SHP77 (cell line): ENCODE measurements at regions not wholly inside any gene's neighbourhood (a gene's known extent, or its start where the extent isn't known, plus 50 kb on each side); places are given as distances from the start of the nearest gene placed in this dataset.

Source experiments
- DNase-seq, 2 experiments: peaks; one replicate each; lab custom pipeline; 2025; lab: John Stamatoyannopoulos, UW

- DNase-seq, result no peak
Measured at GRCh38 chr13:111969551-111970135, 97.3 kb upstream of the SOX1 start.

GRCh38 chr13:111970494-111971141 lies 96.3 kb upstream of the SOX1 start:
- no peak for DNase-seq

GRCh38 chr13:111971891-111972780 lies 94.8 kb upstream of the SOX1 start:
- DNase-seq, result peak in 1 of 2 experiments; percentile 4

- no peak for DNase-seq
Measured at GRCh38 chr13:111973186-111973585, 93.8 kb upstream of the SOX1 start.

GRCh38 chr13:111973605-111974340 lies 93.2 kb upstream of the SOX1 start:
- no peak for DNase-seq

GRCh38 chr13:111974341-111974640 lies 92.7 kb upstream of the SOX1 start:
- DNase-seq, result no peak

GRCh38 chr13:111975539-111976473 lies 91.1 kb upstream of the SOX1 start:
- no peak for DNase-seq

- DNase-seq, result no peak
Measured at GRCh38 chr13:111976474-111977178, 90.3 kb upstream of the SOX1 start.

GRCh38 chr13:111977179-111977506 lies 89.8 kb upstream of the SOX1 start:
- DNase-seq, result no peak

- no peak for DNase-seq
Measured at GRCh38 chr13:111978546-111978945, 88.4 kb upstream of the SOX1 start.

GRCh38 chr13:111980146-111980929 lies 86.6 kb upstream of the SOX1 start:
- no peak for DNase-seq

GRCh38 chr13:111981006-111981405 lies 85.9 kb upstream of the SOX1 start:
- DNase-seq, result no peak

- no peak for DNase-seq
Measured at GRCh38 chr13:111981446-111982165, 85.3 kb upstream of the SOX1 start.

GRCh38 chr13:111984349-111984748 lies 82.6 kb upstream of the SOX1 start:
- DNase-seq, result no peak

GRCh38 chr13:111990362-111990761 lies 76.6 kb upstream of the SOX1 start:
- no peak for DNase-seq

GRCh38 chr13:111992911-111993310 lies 74.0 kb upstream of the SOX1 start:
- no peak for DNase-seq

- DNase-seq, result no peak
Measured at GRCh38 chr13:111993691-111994090, 73.3 kb upstream of the SOX1 start.

GRCh38 chr13:111994578-111994977 lies 72.4 kb upstream of the SOX1 start:
- DNase-seq, result no peak

GRCh38 chr13:111999352-111999751 lies 67.6 kb upstream of the SOX1 start:
- no peak for DNase-seq
